ENCODE measurements at regions not wholly inside any gene's neighbourhood (a gene's known extent, or its start where the extent isn't known, plus 50 kb on each side); places are given as distances from the start of the nearest gene placed in this dataset.

DNA sequence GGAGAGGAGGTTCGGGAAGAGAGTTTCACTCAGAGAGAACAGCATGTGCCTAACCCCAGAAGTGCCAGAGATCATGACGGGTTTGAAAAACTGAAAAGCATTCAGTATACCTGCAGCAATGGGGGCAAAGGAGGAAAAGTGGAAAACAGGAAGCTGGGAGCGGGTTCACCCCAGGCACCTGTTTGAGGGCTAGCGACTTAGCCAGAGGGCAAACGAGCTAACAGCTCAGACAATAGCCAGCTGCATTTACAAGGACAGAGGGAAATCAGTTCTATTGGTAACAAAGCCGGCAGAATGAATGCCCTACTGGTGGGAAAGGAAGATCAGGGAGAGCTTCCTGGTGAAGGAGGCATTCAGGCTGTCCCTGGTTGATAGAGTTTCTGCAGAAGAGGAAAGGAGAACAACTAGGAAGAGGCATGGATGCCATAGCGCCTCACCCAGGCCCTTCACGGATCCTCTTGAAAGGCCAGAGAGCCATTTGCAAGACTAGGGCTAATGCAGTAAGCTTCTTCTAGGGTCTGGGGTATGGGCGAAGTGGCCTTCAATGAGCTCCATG is 141.7 kb upstream of the ADRA1B start:
- Mint-ChIP-seq H3K36me3 (no peaks in the 10 kb centered on the region), H3K27me3 (peaks cover 21% of the 10 kb centered on the region), H3K4me3 (no peak overlapping the region), H3K27ac (no peak overlapping the region), H3K9me3 (no peaks in the 10 kb centered on the region), H3K4me1 (peaks cover 19% of the 10 kb centered on the region)

DNA sequence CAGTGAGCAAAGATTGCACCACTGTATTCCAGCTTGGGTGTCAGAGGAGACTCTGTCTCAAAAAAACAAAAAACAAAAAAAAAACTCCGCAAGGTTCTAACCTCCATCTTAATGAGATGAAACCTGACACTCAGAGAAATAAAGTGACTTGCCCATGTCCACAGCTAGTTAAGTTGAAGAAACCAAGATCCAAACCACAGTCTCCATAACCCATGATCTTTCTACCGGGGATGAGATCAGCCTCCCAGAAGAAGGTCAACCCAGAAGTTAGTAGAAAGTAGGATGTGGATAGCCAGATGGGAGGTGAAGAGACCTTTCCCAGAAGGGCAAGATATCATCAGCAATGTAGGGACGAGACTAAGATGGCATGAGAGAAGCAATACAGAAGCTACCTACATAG is 140.4 kb upstream of the ADRA1B start:
- Mint-ChIP-seq H3K4me3 (no peak overlapping the region), H3K9me3 (no peaks in the 10 kb centered on the region), H3K27ac (no peak overlapping the region), H3K4me1 (peaks cover 25% of the 10 kb centered on the region), H3K27me3 (peaks cover 21% of the 10 kb centered on the region), H3K36me3 (no peaks in the 10 kb centered on the region)

DNA sequence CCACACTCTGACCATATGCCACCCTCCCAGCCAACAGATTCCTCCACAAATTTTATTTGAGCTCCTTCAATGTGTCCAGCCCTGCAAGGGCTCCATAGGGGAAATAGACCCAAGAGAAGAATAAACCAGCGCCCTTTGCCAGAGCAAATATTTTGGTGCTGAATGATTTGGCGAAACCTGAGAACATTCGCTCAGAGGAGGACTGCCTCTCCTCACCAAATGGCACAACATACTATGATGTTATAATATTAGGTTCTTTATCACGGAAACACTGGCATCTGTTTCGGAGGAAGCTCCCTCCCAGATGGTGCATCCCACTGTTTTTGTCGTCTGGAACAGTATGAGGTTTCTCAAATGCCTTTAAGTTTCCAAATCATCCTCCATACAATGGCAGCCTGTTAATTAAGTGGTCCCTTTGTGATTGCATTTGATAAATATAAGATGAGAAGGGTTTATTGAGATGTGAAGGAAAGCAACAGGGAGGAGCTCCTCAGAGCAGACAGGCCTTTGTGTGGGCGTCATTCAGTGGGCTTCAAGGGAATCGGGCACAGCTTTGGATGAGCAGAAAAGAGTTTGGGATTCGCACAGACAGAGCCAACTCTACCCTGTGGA is 139.1 kb upstream of the ADRA1B start:
- Mint-ChIP-seq H3K36me3 (no peaks in the 10 kb centered on the region), H3K4me1 (peaks cover 25% of the 10 kb centered on the region), H3K9me3 (no peaks in the 10 kb centered on the region), H3K27me3 (peaks cover 21% of the 10 kb centered on the region), H3K27ac (no peak overlapping the region), H3K4me3 (no peak overlapping the region)

DNA sequence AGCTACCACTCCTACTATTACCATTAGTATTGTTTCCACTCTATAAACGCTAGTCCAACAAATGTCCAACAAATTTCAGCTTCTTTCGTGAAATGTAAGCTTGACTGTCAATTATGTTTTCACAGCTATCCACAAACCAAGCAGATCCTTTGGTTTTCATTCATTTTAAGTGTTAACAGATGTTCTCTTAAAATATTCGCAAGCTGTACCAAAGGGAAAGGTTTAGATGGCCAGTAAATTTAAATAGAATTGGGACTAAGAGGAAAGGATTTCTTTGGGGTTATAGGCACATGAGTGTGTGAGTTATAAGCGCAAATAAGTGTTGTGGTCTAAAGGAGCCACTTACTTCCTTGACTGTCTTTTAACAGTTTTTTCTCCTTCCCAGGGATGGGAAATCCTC is 136.8 kb upstream of the ADRA1B start:
- Mint-ChIP-seq H3K36me3 (no peaks in the 10 kb centered on the region), H3K4me1 (peaks cover 13% of the 10 kb centered on the region), H3K27ac (no peak overlapping the region), H3K9me3 (no peaks in the 10 kb centered on the region), H3K4me3 (no peak overlapping the region), H3K27me3 (peaks cover 9% of the 10 kb centered on the region)

DNA sequence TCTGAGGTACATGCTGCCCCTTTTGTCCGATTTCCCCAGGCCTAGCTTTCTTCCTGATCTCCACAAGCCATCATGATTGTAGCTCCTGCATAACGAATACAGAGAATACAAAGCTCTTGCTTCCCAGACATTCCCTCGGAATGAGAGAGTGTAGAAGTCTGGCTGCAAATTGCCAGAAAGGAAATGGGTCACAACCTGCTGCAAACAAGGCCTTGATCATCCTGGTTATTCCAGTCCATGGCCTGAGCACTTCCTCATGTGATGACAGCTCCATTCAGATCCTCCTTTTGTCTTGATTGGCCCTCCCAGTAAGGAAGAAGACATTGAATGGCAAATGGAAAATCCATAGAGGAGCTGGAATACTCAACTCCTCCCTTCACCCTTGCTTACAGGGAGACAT is 136.0 kb upstream of the ADRA1B start:
- Mint-ChIP-seq H3K9me3 (no peaks in the 10 kb centered on the region), H3K27ac (no peak overlapping the region), H3K36me3 (no peaks in the 10 kb centered on the region), H3K27me3 (peaks cover 9% of the 10 kb centered on the region), H3K4me1 (peaks cover 13% of the 10 kb centered on the region), H3K4me3 (no peak overlapping the region)

DNA sequence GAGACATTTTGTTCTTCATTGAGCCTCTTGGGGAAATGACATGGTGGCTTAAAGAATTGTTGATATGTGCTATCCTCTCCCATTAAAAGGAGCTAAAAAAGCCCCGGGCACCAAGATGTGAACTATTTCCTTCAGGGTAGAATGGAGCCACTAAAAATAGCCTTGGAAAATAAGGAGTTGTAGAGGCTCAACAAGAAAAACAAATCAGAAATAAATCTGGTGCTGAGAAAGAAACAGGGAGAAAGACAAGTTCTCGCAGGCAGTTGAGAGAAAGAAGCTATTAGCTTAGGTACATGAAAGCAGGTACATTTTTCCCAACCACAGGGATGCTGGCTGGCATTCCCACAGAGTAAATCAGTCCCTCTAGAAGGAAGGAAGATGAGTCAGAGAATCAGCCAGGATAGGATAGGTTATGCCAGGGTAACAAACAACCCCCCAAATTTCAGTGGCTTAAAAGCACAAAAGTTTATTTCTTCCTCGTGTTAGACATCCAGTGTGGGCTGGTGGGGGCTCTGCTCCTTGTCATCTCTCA is 134.6 kb upstream of the ADRA1B start:
- Mint-ChIP-seq H3K36me3 (no peaks in the 10 kb centered on the region), H3K4me1 (peaks cover 10% of the 10 kb centered on the region), H3K27ac (no peak overlapping the region), H3K27me3 (peaks cover 16% of the 10 kb centered on the region), H3K9me3 (no peaks in the 10 kb centered on the region), H3K4me3 (no peak overlapping the region)

DNA sequence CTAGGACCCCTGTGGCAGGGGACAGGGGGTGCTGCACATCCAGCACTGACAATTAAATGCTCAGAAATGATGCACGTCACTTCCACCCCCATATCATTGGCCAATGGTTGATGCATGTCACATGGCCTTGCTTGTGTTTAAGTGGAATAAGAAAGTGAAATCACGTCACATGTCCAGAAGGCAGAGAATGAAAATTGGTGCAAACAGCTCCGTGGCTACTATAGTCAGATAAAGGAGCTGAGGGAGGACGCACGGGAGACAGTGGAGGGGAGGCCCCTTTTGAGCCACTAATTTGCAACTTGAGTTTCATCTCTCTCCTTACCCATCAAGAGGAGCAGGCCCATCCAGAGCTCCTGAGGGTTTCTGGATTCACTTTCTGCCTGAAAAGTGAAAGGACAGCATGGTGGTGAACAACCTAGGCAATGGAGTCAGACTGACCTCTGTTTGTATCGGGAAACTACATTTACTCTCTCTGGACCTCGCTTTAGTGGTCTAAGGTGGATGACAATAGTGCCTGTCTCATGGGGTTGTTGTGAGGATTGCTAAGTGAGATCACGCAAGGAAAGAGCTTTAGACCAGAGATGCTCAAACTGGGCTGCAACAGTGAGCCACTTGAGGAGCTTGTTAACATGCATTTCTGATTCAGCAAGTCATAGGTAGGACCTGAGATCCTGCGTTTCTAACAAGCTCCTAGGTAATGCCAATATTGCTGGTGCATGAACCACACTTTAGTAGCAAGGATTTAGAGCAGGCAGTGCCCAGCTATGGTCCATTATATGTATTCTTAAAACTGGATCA is 133.9 kb upstream of the ADRA1B start:
- Mint-ChIP-seq H3K9me3 (no peaks in the 10 kb centered on the region), H3K4me3 (no peak overlapping the region), H3K4me1 (peaks cover 10% of the 10 kb centered on the region), H3K36me3 (no peaks in the 10 kb centered on the region), H3K27me3 (peaks cover 16% of the 10 kb centered on the region), H3K27ac (no peak overlapping the region)

DNA sequence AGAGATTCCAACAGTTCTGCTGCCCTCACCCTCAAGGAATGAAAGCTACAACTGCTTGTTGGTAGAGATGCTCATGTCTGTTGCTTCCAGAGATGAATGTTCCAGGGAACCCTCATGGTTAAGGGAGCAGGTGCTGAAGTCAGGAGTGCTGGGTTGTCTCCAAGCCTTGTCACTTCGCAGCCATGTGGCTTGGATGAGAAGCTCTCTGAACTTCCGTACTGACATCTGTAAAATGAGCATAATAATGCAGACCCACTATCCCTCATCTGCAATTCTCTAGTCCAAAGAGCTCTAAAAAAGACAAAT is 133.3 kb upstream of the ADRA1B start:
- H3K27me3 Mint-ChIP-seq = peaks cover 14% of the 10 kb centered on the region
- no peak overlapping the region for H3K27ac Mint-ChIP-seq
- H3K4me3 Mint-ChIP-seq = no peak overlapping the region
- H3K9me3 Mint-ChIP-seq = no peaks in the 10 kb centered on the region
- peaks cover 10% of the 10 kb centered on the region for H3K4me1 Mint-ChIP-seq
- no peaks in the 10 kb centered on the region for H3K36me3 Mint-ChIP-seq

DNA sequence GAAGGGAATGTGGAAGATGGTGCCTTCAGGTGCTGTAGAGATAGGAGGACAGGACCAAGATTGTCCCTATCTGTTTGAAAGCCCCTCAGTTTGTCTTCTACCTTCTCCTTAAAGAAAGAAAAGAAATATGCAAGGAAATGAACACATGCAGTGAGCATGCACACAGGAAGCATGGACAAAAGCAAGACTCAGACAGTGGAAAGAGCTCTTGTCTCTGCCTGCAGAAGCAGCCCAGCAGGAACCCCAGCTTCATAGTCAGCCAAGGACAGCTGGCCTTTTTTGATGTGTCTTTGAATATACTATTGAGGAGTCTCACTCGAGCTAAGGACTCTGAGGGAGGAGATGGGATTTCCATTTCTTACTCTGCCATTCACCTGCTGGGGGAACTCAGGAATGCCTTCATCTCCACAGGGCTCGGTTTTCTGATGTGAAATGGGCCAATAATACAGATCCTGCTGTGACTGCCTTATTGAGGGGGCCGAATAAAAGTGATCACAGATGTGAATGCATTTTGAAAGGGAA is 132.5 kb upstream of the ADRA1B start:
- Mint-ChIP-seq H3K36me3 (no peaks in the 10 kb centered on the region), H3K9me3 (no peaks in the 10 kb centered on the region), H3K4me3 (no peak overlapping the region), H3K27ac (no peak overlapping the region), H3K4me1 (peaks cover 6% of the 10 kb centered on the region), H3K27me3 (peaks cover 12% of the 10 kb centered on the region)

DNA sequence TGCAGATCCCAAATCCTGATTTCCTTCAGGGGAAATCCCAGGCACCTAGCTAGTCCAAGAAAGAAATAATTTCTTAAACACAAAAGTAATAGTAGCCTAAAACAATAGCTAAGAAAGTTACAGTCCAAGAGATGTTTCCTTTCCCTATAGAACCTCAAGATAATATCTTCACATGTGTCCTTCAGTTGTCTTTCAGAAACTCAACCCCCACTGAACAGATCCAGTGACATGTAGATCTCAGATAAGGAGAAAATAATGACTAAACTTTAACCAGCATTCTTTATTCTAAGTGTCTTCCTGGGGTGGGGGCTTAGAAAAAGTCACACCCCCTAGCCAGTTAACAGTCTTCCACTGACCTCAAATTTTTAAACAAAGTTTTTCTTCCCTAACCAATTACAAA is 131.3 kb upstream of the ADRA1B start:
- Mint-ChIP-seq H3K4me1 (peaks cover 3% of the 10 kb centered on the region), H3K27ac (no peak overlapping the region), H3K27me3 (peaks cover 12% of the 10 kb centered on the region), H3K9me3 (no peaks in the 10 kb centered on the region), H3K36me3 (no peaks in the 10 kb centered on the region), H3K4me3 (no peak overlapping the region)

DNA sequence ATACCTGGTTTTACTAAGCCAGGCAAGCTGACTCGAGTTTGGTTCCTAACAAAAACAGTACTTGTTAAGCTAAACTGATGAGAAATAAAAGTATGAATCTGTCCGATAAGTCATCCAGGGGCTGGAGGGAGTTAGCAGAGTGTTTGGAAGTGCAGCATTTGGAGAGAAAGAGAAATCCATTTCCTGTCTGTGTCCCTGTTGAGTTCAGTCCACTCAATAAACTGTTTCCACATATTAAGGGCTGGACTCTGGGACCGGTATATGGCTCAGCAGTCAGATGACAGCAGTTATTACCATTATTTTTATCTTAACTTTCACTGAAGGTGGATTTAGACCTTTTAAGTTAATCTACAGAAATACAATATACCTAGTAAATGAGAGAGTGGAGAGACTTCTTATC is 130.6 kb upstream of the ADRA1B start:
- H3K36me3 Mint-ChIP-seq = no peaks in the 10 kb centered on the region
- no peaks in the 10 kb centered on the region for H3K9me3 Mint-ChIP-seq
- peaks cover 12% of the 10 kb centered on the region for H3K27me3 Mint-ChIP-seq
- H3K4me1 Mint-ChIP-seq = no peaks in the 10 kb centered on the region
- H3K27ac Mint-ChIP-seq = no peak overlapping the region
- H3K4me3 Mint-ChIP-seq = no peak overlapping the region

DNA sequence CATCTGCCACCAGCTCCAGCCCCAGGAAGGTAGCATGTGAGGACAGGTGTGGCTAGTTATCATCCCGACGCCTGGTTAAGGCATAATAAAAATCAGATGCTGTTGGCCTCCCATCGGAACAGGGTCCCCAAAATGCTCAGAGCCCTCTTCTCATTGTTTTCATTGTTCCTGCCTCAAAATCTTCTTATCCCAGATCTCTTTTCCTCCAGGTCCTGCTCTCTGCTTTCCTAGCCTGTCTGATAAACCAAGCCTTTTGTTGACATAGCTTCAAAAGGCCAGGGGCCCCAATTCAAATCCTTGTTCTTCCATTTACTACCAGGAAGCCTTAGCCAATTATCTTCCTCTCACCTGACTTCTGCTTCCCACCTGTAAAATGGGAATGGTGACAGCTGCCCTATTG is 130.1 kb upstream of the ADRA1B start:
- Mint-ChIP-seq H3K36me3 (no peaks in the 10 kb centered on the region), H3K4me1 (no peaks in the 10 kb centered on the region), H3K27me3 (peaks cover 12% of the 10 kb centered on the region), H3K9me3 (no peaks in the 10 kb centered on the region), H3K4me3 (no peak overlapping the region), H3K27ac (no peak overlapping the region)

DNA sequence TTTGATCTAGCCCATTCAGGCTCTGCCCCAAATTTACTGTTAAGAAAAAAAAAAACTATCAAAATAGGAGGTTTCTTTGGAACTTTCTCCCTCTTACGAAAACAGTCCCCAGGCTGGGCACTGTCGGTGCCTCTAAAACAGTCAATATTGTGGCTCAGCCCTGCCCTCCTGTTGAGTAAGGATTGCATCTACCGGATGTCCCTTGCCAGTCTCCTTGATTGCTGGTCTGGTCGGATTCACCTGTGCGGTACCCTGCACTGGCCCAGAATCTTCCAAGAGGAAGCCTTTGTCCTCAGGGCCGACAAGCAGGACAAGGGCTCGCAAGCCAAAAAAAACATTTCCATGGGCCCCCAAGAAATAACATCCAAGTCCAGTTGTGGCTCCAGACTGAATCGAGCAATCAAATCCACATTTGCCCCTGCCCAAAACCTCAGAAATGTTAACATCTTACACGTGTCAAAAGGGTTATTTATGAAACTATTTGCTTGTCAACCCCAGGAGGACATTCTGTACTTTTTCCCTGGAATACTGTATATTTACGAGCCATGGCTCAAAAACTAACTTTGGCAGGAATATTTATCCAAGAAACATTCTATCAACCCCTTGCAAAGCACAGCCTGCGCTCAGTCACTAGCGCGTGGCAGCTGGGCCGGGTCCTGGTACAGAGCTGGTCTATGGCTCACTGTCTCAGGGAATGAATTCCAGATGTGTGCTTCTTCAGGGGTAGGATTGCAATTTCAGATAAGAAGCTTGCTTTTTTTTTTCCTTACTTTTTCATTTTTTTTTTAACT is 129.2 kb upstream of the ADRA1B start:
- Mint-ChIP-seq H3K4me1 (no peaks in the 10 kb centered on the region), H3K9me3 (no peaks in the 10 kb centered on the region), H3K27me3 (peaks cover 12% of the 10 kb centered on the region), H3K36me3 (no peaks in the 10 kb centered on the region), H3K27ac (no peak overlapping the region), H3K4me3 (no peak overlapping the region)

DNA sequence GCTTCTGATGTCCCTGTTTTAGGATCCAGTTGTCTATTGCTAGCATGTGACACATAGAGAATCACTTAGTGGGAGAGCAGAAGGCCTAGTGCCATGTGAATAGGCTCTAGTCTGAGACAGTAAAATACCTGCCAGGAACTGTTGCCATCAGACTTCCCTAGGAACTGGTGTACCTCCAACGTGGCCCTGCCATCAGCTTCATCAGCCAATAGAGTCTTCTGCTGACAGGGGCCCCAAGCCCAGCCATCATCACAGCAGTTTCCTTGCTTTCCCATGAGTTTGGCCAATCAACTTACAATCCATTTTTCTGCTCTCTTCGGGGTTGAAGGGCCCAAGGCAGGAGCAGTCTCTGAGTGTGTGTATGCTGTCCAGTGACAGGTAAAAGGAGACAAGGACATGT is 128.4 kb upstream of the ADRA1B start:
- Mint-ChIP-seq H3K36me3 (no peaks in the 10 kb centered on the region), H3K4me3 (no peak overlapping the region), H3K4me1 (no peaks in the 10 kb centered on the region), H3K27ac (no peak overlapping the region), H3K9me3 (no peaks in the 10 kb centered on the region), H3K27me3 (peaks cover 12% of the 10 kb centered on the region)

DNA sequence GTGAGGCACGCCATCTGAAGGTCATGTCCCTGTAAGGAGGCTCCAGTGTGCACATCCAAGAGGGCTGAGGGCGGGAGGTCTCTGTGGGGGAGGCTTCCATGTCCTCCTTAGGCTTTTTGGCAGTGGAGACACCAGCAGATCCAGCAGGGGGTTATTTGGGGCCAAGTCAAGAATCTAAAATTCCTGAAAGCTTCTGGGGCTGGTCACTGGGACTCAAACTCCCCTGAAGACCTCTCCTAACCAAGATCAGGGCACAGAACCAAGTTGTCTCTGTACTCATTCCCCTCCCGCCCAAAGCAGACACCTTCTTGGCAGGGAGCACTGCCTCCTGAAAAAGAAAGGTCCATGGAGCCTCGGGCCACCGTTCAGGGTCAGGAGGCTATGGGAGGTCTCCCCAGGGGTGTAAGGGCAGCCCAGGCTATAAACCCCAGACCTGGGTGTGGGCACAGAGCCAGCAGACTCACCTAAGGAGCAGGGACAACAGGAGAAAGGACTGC is 127.4 kb upstream of the ADRA1B start:
- no peaks in the 10 kb centered on the region for H3K4me1 Mint-ChIP-seq
- no peak overlapping the region for H3K4me3 Mint-ChIP-seq
- H3K9me3 Mint-ChIP-seq = no peaks in the 10 kb centered on the region
- no peaks in the 10 kb centered on the region for H3K36me3 Mint-ChIP-seq
- H3K27ac Mint-ChIP-seq = no peak overlapping the region
- peaks cover 12% of the 10 kb centered on the region for H3K27me3 Mint-ChIP-seq
